B cell (primary cell): ENCODE measurements at regions not wholly inside any gene's neighbourhood (a gene's known extent, or its start where the extent isn't known, plus 50 kb on each side); places are given as distances from the start of the nearest gene placed in this dataset.

Experiments
- ATAC-seq: fragments of 200-7000 bp; cut with Tn5 transposase; one replicate; pipeline ENCODE4 v1.10.0; 2021; ENCODE audit warnings: low read depth, mild to moderate bottlenecking, moderate number of reproducible peaks, moderate library complexity
- CTCF ChIA-PET: fragments of 350-600 bp; sonication (Branson Sonifier 250); formaldehyde crosslinking; loops from one replicate; lab custom pipeline; 2021; ENCODE audit warnings: antibody characterized with exemption, inconsistent platforms; lab: Charles Lee
- POLR2A ChIA-PET: fragments of 350-600 bp; sonication (Branson Sonifier 250); formaldehyde crosslinking; loops from one replicate; lab custom pipeline; 2021; ENCODE audit warnings: antibody characterized with exemption; lab: Charles Lee
- DNase-seq: peaks from one replicate; pipeline ENCODE4 v3.0.0; 2013
- H2AFZ ChIP-seq: 2 replicates; pipeline ENCODE4 v1.6.1; 2012; ENCODE audit warnings: mild to moderate bottlenecking, low read depth, low read length; ENCODE audit not compliant: insufficient read depth, poor library complexity, severe bottlenecking
- H3K27ac ChIP-seq, 2 donors: 1 replicate in 1 of 2; 2 replicates in 1 of 2; pipeline ENCODE4 v1.5.1; 2012 to 2013; ENCODE audit warnings: low read length in 2 of 2, mild to moderate bottlenecking in 2 of 2, moderate library complexity in 1 of 2
- H3K27me3 ChIP-seq, 4 experiments: fragments of 200-600 bp in 1 of 4; sonication (generic) in 1 of 4; replicated peaks in 1 of 4; 1 replicate in 2 of 4; 2 replicates in 2 of 4; pipeline versions ENCODE4 v1.6.1 to v1.7.0; 2013 to 2016; ENCODE audit warnings: low read length in 3 of 4, mild to moderate bottlenecking in 2 of 4, mixed read lengths in 1 of 4, moderate library complexity in 1 of 4; ENCODE audit not compliant: insufficient read depth in 4 of 4, control insufficient read depth in 3 of 4; ENCODE audit errors: control extremely low read depth in 1 of 4
- H3K36me3 ChIP-seq, 2 experiments: replicated peaks in 1 of 2; 1 replicate in 1 of 2; 2 replicates in 1 of 2; pipeline versions ENCODE4 v1.6.1 to v1.7.1; 2013; ENCODE audit warnings: low read length in 1 of 2; ENCODE audit not compliant: insufficient read depth in 2 of 2, control insufficient read depth in 1 of 2; ENCODE audit errors: control extremely low read depth in 1 of 2, extremely low read depth in 1 of 2
- H3K4me1 ChIP-seq, 2 donors: fragments of 200-600 bp in 1 of 2; sonication (generic) in 1 of 2; 1 replicate in 1 of 2; 2 replicates in 1 of 2; pipeline versions ENCODE4 v1.5.1 to v1.6.1; 2013 to 2017; ENCODE audit warnings: low read length in 2 of 2; ENCODE audit not compliant: control insufficient read depth in 2 of 2, insufficient read depth in 2 of 2
- H3K4me2 ChIP-seq: replicated peaks from 2 replicates; pipeline ENCODE3; 2012; ENCODE audit warnings: mild to moderate bottlenecking, low read depth, low read length; ENCODE audit not compliant: poor library complexity, severe bottlenecking
- H3K4me3 ChIP-seq, 5 experiments: fragments of 200-600 bp in 1 of 5; sonication (generic) in 1 of 5; 1 replicate in 3 of 5; 2 replicates in 2 of 5; pipeline versions ENCODE4 v1.5.1 to v1.7.0; 2011 to 2016; ENCODE audit warnings: low read length in 4 of 5, mild to moderate bottlenecking in 4 of 5, low read depth in 2 of 5, control low read depth in 1 of 5, moderate library complexity in 1 of 5; ENCODE audit not compliant: insufficient read depth in 1 of 5; ENCODE audit errors: control extremely low read depth in 1 of 5, extremely low read depth in 1 of 5
- H3K79me2 ChIP-seq: fragments of 200-600 bp; sonication (generic); one replicate; pipeline ENCODE4 v1.6.0; 2016; ENCODE audit warnings: low read length; ENCODE audit not compliant: control insufficient read depth, insufficient read depth
- H3K9ac ChIP-seq: fragments of 200-600 bp; sonication (generic); 2 replicates; pipeline ENCODE4 v1.6.1; 2017; ENCODE audit warnings: mild to moderate bottlenecking, low read length, moderate library complexity
- H3K9me3 ChIP-seq, 3 donors: one replicate each; pipeline versions ENCODE4 v1.6.1 to v1.7.1; 2013; ENCODE audit warnings: low read length in 2 of 3; ENCODE audit not compliant: control insufficient read depth in 2 of 3, insufficient read depth in 1 of 3; ENCODE audit errors: control extremely low read depth in 1 of 3
- H4K20me1 ChIP-seq: 2 replicates; pipeline ENCODE4 v1.6.0; 2012; ENCODE audit warnings: mild to moderate bottlenecking, low read length; ENCODE audit not compliant: insufficient read depth, control insufficient read depth, poor library complexity, severe bottlenecking
- H3K27ac Mint-ChIP-seq: one replicate; pipeline ENCODE4 v1.8.0; 2021; ENCODE audit warnings: mixed read lengths
- H3K27me3 Mint-ChIP-seq: one replicate; pipeline ENCODE4 v1.8.0; 2021; ENCODE audit warnings: mixed read lengths
- H3K4me1 Mint-ChIP-seq: one replicate; pipeline ENCODE4 v1.8.0; 2021; ENCODE audit warnings: mixed read lengths
- H3K4me3 Mint-ChIP-seq: one replicate; pipeline ENCODE4 v1.8.0; 2021; ENCODE audit warnings: mixed read lengths
- H3K9me3 Mint-ChIP-seq: one replicate; pipeline ENCODE4 v1.8.0; 2022; ENCODE audit warnings: mixed read lengths; ENCODE audit not compliant: insufficient read depth
- EZH2 ChIP-seq: IDR thresholded peaks from 2 replicates; pipeline ENCODE4 v1.6.1; 2012; ENCODE audit warnings: borderline replicate concordance, low read depth, mild to moderate bottlenecking, moderate library complexity, low read length; ENCODE audit not compliant: insufficient read depth, poor library complexity, severe bottlenecking
- WGBS: methylation state at CpG from one replicate; pipeline ENCODE4 v1.1.5; 2013; ENCODE audit warnings: missing lambda C conversion rate; ENCODE audit not compliant: insufficient coverage; 5-methylcytosine and 5-hydroxymethylcytosine counted together
- intact Hi-C: fragments of 100-400 bp; cut with micrococcal nuclease; formaldehyde crosslinking; loops from one replicate; pipeline ENCODE4 v1.10.0; 2022
- TF ChIP-seq, protein P1 (sequence below): fragments of 200-600 bp; IDR thresholded peaks from one replicate; pipeline ENCODE4 v1.8.0; 2022; ENCODE audit warnings: antibody characterized with exemption, mild to moderate bottlenecking

GRCh38 chr4:74545448-74545847, 100.5 kb downstream of the AREG start:
- Mint-ChIP-seq H3K4me3 (no peak overlapping the region), H3K27ac (no peak overlapping the region), H3K27me3 (no peaks in the 10 kb centered on the region), H3K9me3 (no peaks in the 10 kb centered on the region), H3K4me1 (peaks cover 12% of the 10 kb centered on the region)
- peak overlapping the region; percentile 34 for H2AFZ ChIP-seq
- no peak for TF ChIP-seq EZH2
- TF ChIP-seq, protein P1, sequence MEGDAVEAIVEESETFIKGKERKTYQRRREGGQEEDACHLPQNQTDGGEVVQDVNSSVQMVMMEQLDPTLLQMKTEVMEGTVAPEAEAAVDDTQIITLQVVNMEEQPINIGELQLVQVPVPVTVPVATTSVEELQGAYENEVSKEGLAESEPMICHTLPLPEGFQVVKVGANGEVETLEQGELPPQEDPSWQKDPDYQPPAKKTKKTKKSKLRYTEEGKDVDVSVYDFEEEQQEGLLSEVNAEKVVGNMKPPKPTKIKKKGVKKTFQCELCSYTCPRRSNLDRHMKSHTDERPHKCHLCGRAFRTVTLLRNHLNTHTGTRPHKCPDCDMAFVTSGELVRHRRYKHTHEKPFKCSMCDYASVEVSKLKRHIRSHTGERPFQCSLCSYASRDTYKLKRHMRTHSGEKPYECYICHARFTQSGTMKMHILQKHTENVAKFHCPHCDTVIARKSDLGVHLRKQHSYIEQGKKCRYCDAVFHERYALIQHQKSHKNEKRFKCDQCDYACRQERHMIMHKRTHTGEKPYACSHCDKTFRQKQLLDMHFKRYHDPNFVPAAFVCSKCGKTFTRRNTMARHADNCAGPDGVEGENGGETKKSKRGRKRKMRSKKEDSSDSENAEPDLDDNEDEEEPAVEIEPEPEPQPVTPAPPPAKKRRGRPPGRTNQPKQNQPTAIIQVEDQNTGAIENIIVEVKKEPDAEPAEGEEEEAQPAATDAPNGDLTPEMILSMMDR: no peak
- H3K36me3 ChIP-seq: no peaks in the 10 kb centered on the region
- DNase-seq (no peak), ATAC-seq (no peak)
- ChIA-PET POLR2A (no interaction called here), CTCF (interaction anchor here (1.6 kb wide), 1 partner anchor 14 kb away, joined by 5 read pairs; no protein-coding TSS in a partner anchor)
- intact Hi-C loops: no loop called here
- H3K79me2 ChIP-seq: no peaks in the 10 kb centered on the region
- no peak overlapping the region for H3K4me2 ChIP-seq
- H3K4me3 ChIP-seq: no peak overlapping the region
- peaks cover 6 to 12% of the 10 kb centered on the region in 2 donors for H3K4me1 ChIP-seq
- H4K20me1 ChIP-seq: no peaks in the 10 kb centered on the region
- H3K27me3 ChIP-seq: no peaks in the 10 kb centered on the region
- no peak overlapping the region for H3K9ac ChIP-seq
- H3K27ac ChIP-seq: no peak overlapping the region
- no peaks in the 10 kb centered on the region for H3K9me3 ChIP-seq

GRCh38 chr4:74546057-74546456, 101.1 kb downstream of the AREG start:
- H3K9me3 Mint-ChIP-seq: no peaks in the 10 kb centered on the region
- CTCF ChIA-PET: no interaction called here
- no peaks in the 10 kb centered on the region for H3K36me3 ChIP-seq
- no peak overlapping the region for H2AFZ ChIP-seq
- DNase-seq (no peak), ATAC-seq (no peak)
- POLR2A ChIA-PET: no interaction called here
- H3K27ac ChIP-seq: no peak overlapping the region
- no peaks in the 10 kb centered on the region for H3K27me3 ChIP-seq
- H3K4me1 Mint-ChIP-seq: peaks cover 12% of the 10 kb centered on the region
- no peak overlapping the region for H3K4me3 ChIP-seq
- H3K4me1 ChIP-seq: peaks cover 6 to 12% of the 10 kb centered on the region in 2 donors
- H3K9ac ChIP-seq: no peak overlapping the region
- intact Hi-C loops: no loop called here
- no peaks in the 10 kb centered on the region for H4K20me1 ChIP-seq
- H3K27me3 Mint-ChIP-seq: no peaks in the 10 kb centered on the region
- no peak overlapping the region for H3K4me3 Mint-ChIP-seq
- no peaks in the 10 kb centered on the region for H3K9me3 ChIP-seq
- H3K4me2 ChIP-seq: no peak overlapping the region
- H3K79me2 ChIP-seq: no peaks in the 10 kb centered on the region
- TF ChIP-seq, protein P1: no peak
- TF ChIP-seq EZH2: no peak
- H3K27ac Mint-ChIP-seq: no peak overlapping the region
- no CpG with 5 or more reads among the region's 2 CpGs for WGBS
